ENCODE measurements at regions not wholly inside any gene's neighbourhood (a gene's known extent, or its start where the extent isn't known, plus 50 kb on each side); places are given as distances from the start of the nearest gene placed in this dataset.

DNA sequence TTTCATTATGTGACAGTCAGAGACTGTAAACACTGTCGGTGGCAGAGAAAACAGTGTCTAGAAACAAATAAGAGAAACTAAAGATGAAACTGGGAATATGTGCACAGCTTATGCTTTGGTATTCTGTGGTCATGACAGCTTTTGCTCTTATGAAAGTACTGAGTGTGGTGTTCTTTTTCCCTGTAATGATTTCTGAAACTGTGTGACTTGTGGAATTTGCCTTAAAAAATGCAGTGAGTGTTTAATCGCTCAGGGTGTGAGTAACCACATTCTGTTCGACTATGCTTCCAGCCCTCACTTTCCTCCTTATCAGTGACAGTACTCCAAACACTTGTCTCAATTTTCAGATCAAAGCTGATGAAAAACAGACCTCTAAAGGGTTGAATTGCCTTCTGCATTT is 66.9 kb upstream of the DIAPH3 start:
- TF ChIP-seq, protein P1, sequence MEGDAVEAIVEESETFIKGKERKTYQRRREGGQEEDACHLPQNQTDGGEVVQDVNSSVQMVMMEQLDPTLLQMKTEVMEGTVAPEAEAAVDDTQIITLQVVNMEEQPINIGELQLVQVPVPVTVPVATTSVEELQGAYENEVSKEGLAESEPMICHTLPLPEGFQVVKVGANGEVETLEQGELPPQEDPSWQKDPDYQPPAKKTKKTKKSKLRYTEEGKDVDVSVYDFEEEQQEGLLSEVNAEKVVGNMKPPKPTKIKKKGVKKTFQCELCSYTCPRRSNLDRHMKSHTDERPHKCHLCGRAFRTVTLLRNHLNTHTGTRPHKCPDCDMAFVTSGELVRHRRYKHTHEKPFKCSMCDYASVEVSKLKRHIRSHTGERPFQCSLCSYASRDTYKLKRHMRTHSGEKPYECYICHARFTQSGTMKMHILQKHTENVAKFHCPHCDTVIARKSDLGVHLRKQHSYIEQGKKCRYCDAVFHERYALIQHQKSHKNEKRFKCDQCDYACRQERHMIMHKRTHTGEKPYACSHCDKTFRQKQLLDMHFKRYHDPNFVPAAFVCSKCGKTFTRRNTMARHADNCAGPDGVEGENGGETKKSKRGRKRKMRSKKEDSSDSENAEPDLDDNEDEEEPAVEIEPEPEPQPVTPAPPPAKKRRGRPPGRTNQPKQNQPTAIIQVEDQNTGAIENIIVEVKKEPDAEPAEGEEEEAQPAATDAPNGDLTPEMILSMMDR (IDR thresholded peaks at IDR 0.05; ENCODE audit: borderline replicate concordance, extremely low read depth, low read length, poor library complexity, severe bottlenecking): no peak
- no peak for TF ChIP-seq EZH2 (IDR thresholded peaks at IDR 0.05; ENCODE audit: borderline replicate concordance, low read depth, low read length, severe bottlenecking)

Data from DND-41 (cell line).